Kidney epithelial cell (primary cell): ENCODE measurements at regions not wholly inside any gene's neighbourhood (a gene's known extent, or its start where the extent isn't known, plus 50 kb on each side); places are given as distances from the start of the nearest gene placed in this dataset.

ENCODE experiments used
- DNase-seq: peaks from one replicate; pipeline ENCODE4 v3.0.0-alpha.2; 2010; ENCODE audit warnings: low read depth
- H3K27me3 ChIP-seq: 2 replicates; pipeline ENCODE4 v1.6.0; 2011; ENCODE audit warnings: low read length; ENCODE audit not compliant: control insufficient read depth, insufficient read depth
- H3K36me3 ChIP-seq: 2 replicates; pipeline ENCODE4 v1.5.1; 2011; ENCODE audit warnings: low read length; ENCODE audit not compliant: control insufficient read depth, insufficient read depth
- H3K4me3 ChIP-seq: 2 replicates; pipeline ENCODE4 v1.5.1; 2011; ENCODE audit warnings: low read depth, mild to moderate bottlenecking, control low read depth, low read length
- TF ChIP-seq, protein P1 (sequence below): IDR thresholded peaks from 2 replicates; pipeline ENCODE4 v1.5.1; 2011; ENCODE audit warnings: mild to moderate bottlenecking, moderate library complexity, low read length, control low read depth, inconsistent platforms; ENCODE audit not compliant: insufficient read depth, poor library complexity, severe bottlenecking

GRCh38 chr2:147051814-147052213 lies 793.0 kb upstream of the ACVR2A start:
- TF ChIP-seq, protein P1, sequence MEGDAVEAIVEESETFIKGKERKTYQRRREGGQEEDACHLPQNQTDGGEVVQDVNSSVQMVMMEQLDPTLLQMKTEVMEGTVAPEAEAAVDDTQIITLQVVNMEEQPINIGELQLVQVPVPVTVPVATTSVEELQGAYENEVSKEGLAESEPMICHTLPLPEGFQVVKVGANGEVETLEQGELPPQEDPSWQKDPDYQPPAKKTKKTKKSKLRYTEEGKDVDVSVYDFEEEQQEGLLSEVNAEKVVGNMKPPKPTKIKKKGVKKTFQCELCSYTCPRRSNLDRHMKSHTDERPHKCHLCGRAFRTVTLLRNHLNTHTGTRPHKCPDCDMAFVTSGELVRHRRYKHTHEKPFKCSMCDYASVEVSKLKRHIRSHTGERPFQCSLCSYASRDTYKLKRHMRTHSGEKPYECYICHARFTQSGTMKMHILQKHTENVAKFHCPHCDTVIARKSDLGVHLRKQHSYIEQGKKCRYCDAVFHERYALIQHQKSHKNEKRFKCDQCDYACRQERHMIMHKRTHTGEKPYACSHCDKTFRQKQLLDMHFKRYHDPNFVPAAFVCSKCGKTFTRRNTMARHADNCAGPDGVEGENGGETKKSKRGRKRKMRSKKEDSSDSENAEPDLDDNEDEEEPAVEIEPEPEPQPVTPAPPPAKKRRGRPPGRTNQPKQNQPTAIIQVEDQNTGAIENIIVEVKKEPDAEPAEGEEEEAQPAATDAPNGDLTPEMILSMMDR: no peak
- H3K36me3 ChIP-seq: no peaks in the 10 kb centered on the region
- no peak for DNase-seq
- H3K4me3 ChIP-seq: no peak overlapping the region
- no peaks in the 10 kb centered on the region for H3K27me3 ChIP-seq

- Histone ChIP-seq H3K36me3 (no peaks in the 10 kb centered on the region), H3K27me3 (no peaks in the 10 kb centered on the region), H3K4me3 (no peak overlapping the region)
- TF ChIP-seq, protein P1: no peak
- no peak for DNase-seq
Observed at GRCh38 chr2:147051248-147051647, 793.6 kb upstream of the ACVR2A start.

GRCh38 chr2:147049957-147050356 lies 794.9 kb upstream of the ACVR2A start:
- H3K4me3 ChIP-seq: no peak overlapping the region
- no peak for DNase-seq
- H3K36me3 ChIP-seq: no peaks in the 10 kb centered on the region
- H3K27me3 ChIP-seq: no peaks in the 10 kb centered on the region
- TF ChIP-seq, protein P1: no peak

DNA sequence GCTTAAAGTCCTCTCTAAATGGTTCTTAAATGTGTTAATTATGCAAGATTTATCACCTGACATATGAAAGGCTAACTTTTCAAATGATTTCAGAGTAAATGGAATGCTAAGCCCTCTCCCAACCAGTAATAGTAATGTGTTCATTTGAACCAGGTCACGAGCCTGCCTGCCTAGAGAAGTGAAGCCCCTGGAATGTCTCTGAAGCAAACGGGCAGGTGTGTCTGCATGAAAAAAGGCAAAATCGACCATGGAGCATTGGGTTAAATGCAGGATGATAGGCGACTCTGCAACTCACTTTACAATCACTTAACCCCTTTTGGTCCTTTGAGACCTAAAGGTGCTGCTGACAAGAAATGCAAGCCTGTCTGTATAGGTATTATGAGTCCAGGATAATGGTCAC lies 798.4 kb upstream of the ACVR2A start:
- Histone ChIP-seq H3K36me3 (no peaks in the 10 kb centered on the region), H3K27me3 (no peaks in the 10 kb centered on the region), H3K4me3 (no peak overlapping the region)
- TF ChIP-seq, protein P1: no peak
- DNase-seq: no peak

DNA sequence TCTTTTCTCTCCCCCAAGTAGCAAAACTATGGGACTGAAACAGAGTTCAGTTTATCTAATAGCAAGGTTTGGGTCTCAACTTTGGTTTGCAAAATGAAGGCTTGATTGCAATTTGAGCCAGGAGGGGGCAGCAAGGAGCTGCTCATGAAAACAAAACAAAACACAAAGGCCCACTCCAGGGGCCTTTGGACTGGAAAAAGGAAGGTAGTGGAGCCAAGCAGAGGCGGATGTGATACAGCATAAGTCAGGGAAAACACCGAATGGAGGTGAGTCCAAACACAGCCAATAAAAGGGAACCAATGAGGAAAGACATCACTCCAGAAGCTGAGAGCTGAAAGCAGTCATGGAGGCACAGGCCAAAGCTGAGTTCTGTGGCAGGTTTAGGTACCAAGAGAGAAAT lies 799.7 kb upstream of the ACVR2A start:
- Histone ChIP-seq H3K4me3 (no peak overlapping the region), H3K36me3 (no peaks in the 10 kb centered on the region), H3K27me3 (no peaks in the 10 kb centered on the region)
- peak; percentile 21 for DNase-seq
- TF ChIP-seq, protein P1: peak; percentile 71

DNA sequence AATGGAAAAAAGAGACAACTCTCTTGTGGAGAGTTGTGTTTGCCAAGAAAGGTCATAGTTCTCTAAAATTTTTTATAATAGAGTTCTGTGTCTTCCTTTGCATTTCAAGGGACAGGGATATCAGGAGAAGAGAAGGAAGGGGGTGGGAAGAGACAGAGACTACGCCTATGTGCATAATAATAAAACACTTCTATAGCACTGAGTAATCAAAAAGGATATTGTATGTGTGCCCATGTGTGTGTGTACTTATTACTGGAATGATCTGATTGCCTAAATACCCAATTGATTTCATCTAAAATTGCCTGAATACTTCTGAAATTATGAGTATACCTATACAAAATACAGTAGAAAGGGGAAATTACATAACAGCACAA lies 803.7 kb upstream of the ACVR2A start:
- TF ChIP-seq, protein P1: no peak
- Histone ChIP-seq H3K27me3 (no peaks in the 10 kb centered on the region), H3K36me3 (no peaks in the 10 kb centered on the region), H3K4me3 (no peak overlapping the region)
- no peak for DNase-seq
